ENCODE measurements at regions not wholly inside any gene's neighbourhood (a gene's known extent, or its start where the extent isn't known, plus 50 kb on each side); places are given as distances from the start of the nearest gene placed in this dataset.

DNA sequence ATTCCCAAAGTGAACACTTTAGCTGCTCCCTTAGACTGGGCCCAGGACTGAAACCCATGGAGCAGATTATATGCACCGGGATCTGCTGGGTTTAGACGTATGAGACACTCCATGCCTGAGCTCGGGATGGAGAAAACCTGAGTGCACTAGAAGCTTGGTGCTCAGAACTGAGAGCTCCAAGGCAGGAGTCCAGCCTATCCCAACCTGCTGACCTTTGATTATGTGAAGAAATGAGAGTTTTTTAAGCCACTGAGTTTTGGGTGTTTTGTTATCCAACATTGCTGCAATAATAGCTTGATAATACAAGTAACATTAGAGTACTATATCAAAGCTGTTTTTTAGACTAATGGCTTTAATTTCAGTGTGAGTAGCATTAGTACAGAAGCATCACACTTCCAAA lies 131.5 kb upstream of the KCNK1 start:
- Histone ChIP-seq H3K4me3 (no peak overlapping the region), H3K27me3 (ENCODE audit: insufficient read depth) (no peaks in the 10 kb centered on the region), H3K4me2 (no peak overlapping the region), H3K9me2 (ENCODE audit: insufficient read depth) (peaks cover 12% of the 10 kb centered on the region; the same call in 1 of the 2 replicates), H3F3A (replicated peaks; ENCODE audit: low read depth) (no peaks in the 10 kb centered on the region), H2AFZ (no peak overlapping the region), H3K27ac (ENCODE audit: low read depth) (no peak overlapping the region), H4K20me1 (replicated peaks; ENCODE audit: insufficient read depth) (no peaks in the 10 kb centered on the region), H3K4me1 (ENCODE audit: insufficient read depth) (peaks cover 4% of the 10 kb centered on the region; the same call in 1 of the 2 replicates), H3K36me3 (ENCODE audit: insufficient read depth) (no peaks in the 10 kb centered on the region), H3K79me2 (replicated peaks; ENCODE audit: insufficient read depth) (no peaks in the 10 kb centered on the region)
- H3K4me3 Mint-ChIP-seq: no peak overlapping the region
- H3K27ac Mint-ChIP-seq: no peak overlapping the region
- H3K4me1 Mint-ChIP-seq: peaks cover 8% of the 10 kb centered on the region
- DNase-seq (ENCODE audit: low spot score) (no peak), ATAC-seq (no peak)
- no peaks in the 10 kb centered on the region; the same call in 2 of the 3 replicates for H3K9me3 Mint-ChIP-seq
- no peak for TF ChIP-seq POLR2AphosphoS5 (IDR thresholded peaks at IDR 0.05; ENCODE audit: low read depth)
- TF ChIP-seq, protein P1, sequence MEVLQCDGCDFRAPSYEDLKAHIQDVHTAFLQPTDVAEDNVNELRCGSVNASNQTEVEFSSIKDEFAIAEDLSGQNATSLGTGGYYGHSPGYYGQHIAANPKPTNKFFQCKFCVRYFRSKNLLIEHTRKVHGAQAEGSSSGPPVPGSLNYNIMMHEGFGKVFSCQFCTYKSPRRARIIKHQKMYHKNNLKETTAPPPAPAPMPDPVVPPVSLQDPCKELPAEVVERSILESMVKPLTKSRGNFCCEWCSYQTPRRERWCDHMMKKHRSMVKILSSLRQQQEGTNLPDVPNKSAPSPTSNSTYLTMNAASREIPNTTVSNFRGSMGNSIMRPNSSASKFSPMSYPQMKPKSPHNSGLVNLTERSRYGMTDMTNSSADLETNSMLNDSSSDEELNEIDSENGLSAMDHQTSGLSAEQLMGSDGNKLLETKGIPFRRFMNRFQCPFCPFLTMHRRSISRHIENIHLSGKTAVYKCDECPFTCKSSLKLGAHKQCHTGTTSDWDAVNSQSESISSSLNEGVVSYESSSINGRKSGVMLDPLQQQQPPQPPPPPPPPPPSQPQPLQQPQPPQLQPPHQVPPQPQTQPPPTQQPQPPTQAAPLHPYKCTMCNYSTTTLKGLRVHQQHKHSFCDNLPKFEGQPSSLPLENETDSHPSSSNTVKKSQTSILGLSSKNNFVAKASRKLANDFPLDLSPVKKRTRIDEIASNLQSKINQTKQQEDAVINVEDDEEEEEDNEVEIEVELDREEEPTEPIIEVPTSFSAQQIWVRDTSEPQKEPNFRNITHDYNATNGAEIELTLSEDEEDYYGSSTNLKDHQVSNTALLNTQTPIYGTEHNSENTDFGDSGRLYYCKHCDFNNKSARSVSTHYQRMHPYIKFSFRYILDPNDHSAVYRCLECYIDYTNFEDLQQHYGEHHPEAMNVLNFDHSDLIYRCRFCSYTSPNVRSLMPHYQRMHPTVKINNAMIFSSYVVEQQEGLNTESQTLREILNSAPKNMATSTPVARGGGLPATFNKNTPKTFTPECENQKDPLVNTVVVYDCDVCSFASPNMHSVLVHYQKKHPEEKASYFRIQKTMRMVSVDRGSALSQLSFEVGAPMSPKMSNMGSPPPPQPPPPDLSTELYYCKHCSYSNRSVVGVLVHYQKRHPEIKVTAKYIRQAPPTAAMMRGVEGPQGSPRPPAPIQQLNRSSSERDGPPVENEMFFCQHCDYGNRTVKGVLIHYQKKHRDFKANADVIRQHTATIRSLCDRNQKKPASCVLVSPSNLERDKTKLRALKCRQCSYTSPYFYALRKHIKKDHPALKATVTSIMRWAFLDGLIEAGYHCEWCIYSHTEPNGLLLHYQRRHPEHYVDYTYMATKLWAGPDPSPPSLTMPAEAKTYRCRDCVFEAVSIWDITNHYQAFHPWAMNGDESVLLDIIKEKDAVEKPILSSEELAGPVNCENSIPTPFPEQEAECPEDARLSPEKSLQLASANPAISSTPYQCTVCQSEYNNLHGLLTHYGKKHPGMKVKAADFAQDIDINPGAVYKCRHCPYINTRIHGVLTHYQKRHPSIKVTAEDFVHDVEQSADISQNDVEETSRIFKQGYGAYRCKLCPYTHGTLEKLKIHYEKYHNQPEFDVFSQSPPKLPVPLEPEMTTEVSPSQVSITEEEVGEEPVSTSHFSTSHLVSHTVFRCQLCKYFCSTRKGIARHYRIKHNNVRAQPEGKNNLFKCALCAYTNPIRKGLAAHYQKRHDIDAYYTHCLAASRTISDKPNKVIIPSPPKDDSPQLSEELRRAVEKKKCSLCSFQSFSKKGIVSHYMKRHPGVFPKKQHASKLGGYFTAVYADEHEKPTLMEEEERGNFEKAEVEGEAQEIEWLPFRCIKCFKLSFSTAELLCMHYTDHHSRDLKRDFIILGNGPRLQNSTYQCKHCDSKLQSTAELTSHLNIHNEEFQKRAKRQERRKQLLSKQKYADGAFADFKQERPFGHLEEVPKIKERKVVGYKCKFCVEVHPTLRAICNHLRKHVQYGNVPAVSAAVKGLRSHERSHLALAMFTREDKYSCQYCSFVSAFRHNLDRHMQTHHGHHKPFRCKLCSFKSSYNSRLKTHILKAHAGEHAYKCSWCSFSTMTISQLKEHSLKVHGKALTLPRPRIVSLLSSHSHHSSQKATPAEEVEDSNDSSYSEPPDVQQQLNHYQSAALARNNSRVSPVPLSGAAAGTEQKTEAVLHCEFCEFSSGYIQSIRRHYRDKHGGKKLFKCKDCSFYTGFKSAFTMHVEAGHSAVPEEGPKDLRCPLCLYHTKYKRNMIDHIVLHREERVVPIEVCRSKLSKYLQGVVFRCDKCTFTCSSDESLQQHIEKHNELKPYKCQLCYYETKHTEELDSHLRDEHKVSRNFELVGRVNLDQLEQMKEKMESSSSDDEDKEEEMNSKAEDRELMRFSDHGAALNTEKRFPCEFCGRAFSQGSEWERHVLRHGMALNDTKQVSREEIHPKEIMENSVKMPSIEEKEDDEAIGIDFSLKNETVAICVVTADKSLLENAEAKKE (CRISPR knock-in tag; IDR thresholded peaks at IDR 0.05): no peak
- TF ChIP-seq ZNF114 (CRISPR knock-in tag; IDR thresholded peaks at IDR 0.05): no peak
- TF ChIP-seq NANOG (IDR thresholded peaks at IDR 0.05; ENCODE audit: borderline replicate concordance): no peak
- no peak for TF ChIP-seq EZH2 (IDR thresholded peaks at IDR 0.05; ENCODE audit: low read depth, unreplicated experiment)
- no peak for TF ChIP-seq ZNF331 (CRISPR knock-in tag; IDR thresholded peaks at IDR 0.05; ENCODE audit: low read depth)
- TF ChIP-seq EZH2phosphoT487 (IDR thresholded peaks at IDR 0.05; ENCODE audit: unreplicated experiment): no peak
- no peak for TF ChIP-seq STAT1 (IDR thresholded peaks at IDR 0.05; ENCODE audit: unreplicated experiment)
- no peak for TF ChIP-seq JUNB (IDR thresholded peaks at IDR 0.05; ENCODE audit: unreplicated experiment)
- TF ChIP-seq, protein P2, sequence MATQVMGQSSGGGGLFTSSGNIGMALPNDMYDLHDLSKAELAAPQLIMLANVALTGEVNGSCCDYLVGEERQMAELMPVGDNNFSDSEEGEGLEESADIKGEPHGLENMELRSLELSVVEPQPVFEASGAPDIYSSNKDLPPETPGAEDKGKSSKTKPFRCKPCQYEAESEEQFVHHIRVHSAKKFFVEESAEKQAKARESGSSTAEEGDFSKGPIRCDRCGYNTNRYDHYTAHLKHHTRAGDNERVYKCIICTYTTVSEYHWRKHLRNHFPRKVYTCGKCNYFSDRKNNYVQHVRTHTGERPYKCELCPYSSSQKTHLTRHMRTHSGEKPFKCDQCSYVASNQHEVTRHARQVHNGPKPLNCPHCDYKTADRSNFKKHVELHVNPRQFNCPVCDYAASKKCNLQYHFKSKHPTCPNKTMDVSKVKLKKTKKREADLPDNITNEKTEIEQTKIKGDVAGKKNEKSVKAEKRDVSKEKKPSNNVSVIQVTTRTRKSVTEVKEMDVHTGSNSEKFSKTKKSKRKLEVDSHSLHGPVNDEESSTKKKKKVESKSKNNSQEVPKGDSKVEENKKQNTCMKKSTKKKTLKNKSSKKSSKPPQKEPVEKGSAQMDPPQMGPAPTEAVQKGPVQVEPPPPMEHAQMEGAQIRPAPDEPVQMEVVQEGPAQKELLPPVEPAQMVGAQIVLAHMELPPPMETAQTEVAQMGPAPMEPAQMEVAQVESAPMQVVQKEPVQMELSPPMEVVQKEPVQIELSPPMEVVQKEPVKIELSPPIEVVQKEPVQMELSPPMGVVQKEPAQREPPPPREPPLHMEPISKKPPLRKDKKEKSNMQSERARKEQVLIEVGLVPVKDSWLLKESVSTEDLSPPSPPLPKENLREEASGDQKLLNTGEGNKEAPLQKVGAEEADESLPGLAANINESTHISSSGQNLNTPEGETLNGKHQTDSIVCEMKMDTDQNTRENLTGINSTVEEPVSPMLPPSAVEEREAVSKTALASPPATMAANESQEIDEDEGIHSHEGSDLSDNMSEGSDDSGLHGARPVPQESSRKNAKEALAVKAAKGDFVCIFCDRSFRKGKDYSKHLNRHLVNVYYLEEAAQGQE (IDR thresholded peaks at IDR 0.05; ENCODE audit: unreplicated experiment): no peak
- TF ChIP-seq, protein P3, sequence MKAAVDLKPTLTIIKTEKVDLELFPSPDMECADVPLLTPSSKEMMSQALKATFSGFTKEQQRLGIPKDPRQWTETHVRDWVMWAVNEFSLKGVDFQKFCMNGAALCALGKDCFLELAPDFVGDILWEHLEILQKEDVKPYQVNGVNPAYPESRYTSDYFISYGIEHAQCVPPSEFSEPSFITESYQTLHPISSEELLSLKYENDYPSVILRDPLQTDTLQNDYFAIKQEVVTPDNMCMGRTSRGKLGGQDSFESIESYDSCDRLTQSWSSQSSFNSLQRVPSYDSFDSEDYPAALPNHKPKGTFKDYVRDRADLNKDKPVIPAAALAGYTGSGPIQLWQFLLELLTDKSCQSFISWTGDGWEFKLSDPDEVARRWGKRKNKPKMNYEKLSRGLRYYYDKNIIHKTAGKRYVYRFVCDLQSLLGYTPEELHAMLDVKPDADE (IDR thresholded peaks at IDR 0.05): no peak
- TF ChIP-seq, protein P4, sequence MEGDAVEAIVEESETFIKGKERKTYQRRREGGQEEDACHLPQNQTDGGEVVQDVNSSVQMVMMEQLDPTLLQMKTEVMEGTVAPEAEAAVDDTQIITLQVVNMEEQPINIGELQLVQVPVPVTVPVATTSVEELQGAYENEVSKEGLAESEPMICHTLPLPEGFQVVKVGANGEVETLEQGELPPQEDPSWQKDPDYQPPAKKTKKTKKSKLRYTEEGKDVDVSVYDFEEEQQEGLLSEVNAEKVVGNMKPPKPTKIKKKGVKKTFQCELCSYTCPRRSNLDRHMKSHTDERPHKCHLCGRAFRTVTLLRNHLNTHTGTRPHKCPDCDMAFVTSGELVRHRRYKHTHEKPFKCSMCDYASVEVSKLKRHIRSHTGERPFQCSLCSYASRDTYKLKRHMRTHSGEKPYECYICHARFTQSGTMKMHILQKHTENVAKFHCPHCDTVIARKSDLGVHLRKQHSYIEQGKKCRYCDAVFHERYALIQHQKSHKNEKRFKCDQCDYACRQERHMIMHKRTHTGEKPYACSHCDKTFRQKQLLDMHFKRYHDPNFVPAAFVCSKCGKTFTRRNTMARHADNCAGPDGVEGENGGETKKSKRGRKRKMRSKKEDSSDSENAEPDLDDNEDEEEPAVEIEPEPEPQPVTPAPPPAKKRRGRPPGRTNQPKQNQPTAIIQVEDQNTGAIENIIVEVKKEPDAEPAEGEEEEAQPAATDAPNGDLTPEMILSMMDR (conservative IDR thresholded peaks at IDR 0.05; ENCODE audit: low read depth in 2 of 2): no peak
- TF ChIP-seq CREB1 (CRISPR knock-in tag; IDR thresholded peaks at IDR 0.05; ENCODE audit: low read depth): no peak
- peaks cover 2% of the 10 kb centered on the region for H3K27me3 Mint-ChIP-seq (ENCODE audit: insufficient read depth, low read depth, poor library complexity)
- H3K36me3 Mint-ChIP-seq (ENCODE audit: low read depth): no peaks in the 10 kb centered on the region

All from GM23338 (cell line).